DND-41 (cell line): ENCODE measurements at regions not wholly inside any gene's neighbourhood (a gene's known extent, or its start where the extent isn't known, plus 50 kb on each side); places are given as distances from the start of the nearest gene placed in this dataset.
"Not testable (repeated sequence)": the region's sequence is repeated elsewhere in the genome, so short reads cannot be mapped to it uniquely, and the experiment has no call there.

Source experiments
- ATAC-seq: fragments of 200-7000 bp; cut with Tn5 transposase; 3 replicates; pipeline ENCODE4 v1.9.1; 2021; ENCODE audit warnings: low read depth; ENCODE audit not compliant: insufficient read depth
- DNase-seq: peaks from one replicate; pipeline ENCODE4 v3.0.0-alpha.2; 2020
- H2AFZ ChIP-seq: 2 replicates; pipeline ENCODE4 v1.6.0; 2012; ENCODE audit warnings: low read depth, low read length
- H3K27ac ChIP-seq: 2 replicates; pipeline ENCODE4 v1.5.1; 2012; ENCODE audit warnings: low read length, inconsistent platforms
- H3K27me3 ChIP-seq: fragments of 200-600 bp; sonication (generic); 2 replicates; pipeline ENCODE4 v1.6.0; 2012; ENCODE audit warnings: low read length, mild to moderate bottlenecking, inconsistent platforms; ENCODE audit not compliant: insufficient read depth, poor library complexity
- H3K36me3 ChIP-seq: 2 replicates; pipeline ENCODE4 v1.5.1; 2012; ENCODE audit warnings: low read length, inconsistent platforms; ENCODE audit not compliant: insufficient read depth
- H3K4me1 ChIP-seq: 2 replicates; pipeline ENCODE4 v1.5.1; 2012; ENCODE audit warnings: mild to moderate bottlenecking, low read length; ENCODE audit not compliant: insufficient read depth
- H3K4me2 ChIP-seq: 2 replicates; pipeline ENCODE4 v1.6.0; 2012; ENCODE audit warnings: mild to moderate bottlenecking, moderate library complexity, low read length, inconsistent platforms; ENCODE audit not compliant: insufficient read depth
- H3K4me3 ChIP-seq, 2 experiments: fragments of 200-600 bp in 1 of 2; shearing (Covaris generic) in 1 of 2; 2 replicates each; pipeline ENCODE4 v1.5.1; 2012 to 2016; ENCODE audit warnings: inconsistent platforms in 2 of 2, low read length in 2 of 2, mild to moderate bottlenecking in 2 of 2, low read depth in 1 of 2, moderate library complexity in 1 of 2
- H3K79me2 ChIP-seq: 2 replicates; pipeline ENCODE4 v1.6.0; 2012; ENCODE audit warnings: low read length, inconsistent platforms; ENCODE audit not compliant: insufficient read depth
- H3K9ac ChIP-seq: 2 replicates; pipeline ENCODE4 v1.6.0; 2012; ENCODE audit warnings: low read depth, mild to moderate bottlenecking, inconsistent platforms, low read length, moderate library complexity
- H3K9me3 ChIP-seq: 2 replicates; pipeline ENCODE4 v1.5.1; 2012; ENCODE audit warnings: low read length, moderate library complexity, mild to moderate bottlenecking, inconsistent platforms; ENCODE audit not compliant: insufficient read depth, severe bottlenecking
- H4K20me1 ChIP-seq: 2 replicates; pipeline ENCODE4 v1.6.0; 2012; ENCODE audit warnings: low read length; ENCODE audit not compliant: insufficient read depth
- CTCF ChIP-seq: IDR thresholded peaks from 2 replicates; pipeline ENCODE4 v1.5.1; 2012; ENCODE audit warnings: borderline replicate concordance, low read length, moderate library complexity, mild to moderate bottlenecking; ENCODE audit not compliant: poor library complexity, severe bottlenecking; ENCODE audit errors: extremely low read depth
- EZH2 ChIP-seq: IDR thresholded peaks from 3 replicates; pipeline ENCODE4 v1.6.1; 2012; ENCODE audit warnings: borderline replicate concordance, low read depth, mild to moderate bottlenecking, moderate library complexity, low read length, inconsistent platforms; ENCODE audit not compliant: severe bottlenecking

GRCh38 chrX:30144221-30144620 lies 71.1 kb upstream of the MAGEB2 start:
- Histone ChIP-seq H3K27ac (no peak overlapping the region), H3K79me2 (no peaks in the 10 kb centered on the region), H3K4me3 (no peak overlapping the region), H4K20me1 (no peaks in the 10 kb centered on the region), H3K36me3 (no peaks in the 10 kb centered on the region), H3K9me3 (no peaks in the 10 kb centered on the region), H3K27me3 (no peaks in the 10 kb centered on the region), H3K4me1 (no peaks in the 10 kb centered on the region), H3K9ac (no peak overlapping the region), H2AFZ (no peak overlapping the region), H3K4me2 (no peak overlapping the region)
- no peak for DNase-seq
- ATAC-seq, result no peak
- no peak for TF ChIP-seq CTCF

GRCh38 chrX:30144971-30145731 lies 70.2 kb upstream of the MAGEB2 start:
- TF ChIP-seq CTCF, result no peak
- no peak for TF ChIP-seq EZH2
- Histone ChIP-seq H3K9ac (no peak overlapping the region), H3K4me1 (no peaks in the 10 kb centered on the region), H4K20me1 (no peaks in the 10 kb centered on the region), H3K36me3 (no peaks in the 10 kb centered on the region), H3K4me3 (no peak overlapping the region), H3K9me3 (no peaks in the 10 kb centered on the region), H3K27me3 (no peaks in the 10 kb centered on the region), H3K27ac (no peak overlapping the region), H3K79me2 (no peaks in the 10 kb centered on the region), H3K4me2 (no peak overlapping the region), H2AFZ (no peak overlapping the region)
- ATAC-seq, result no peak
- no peak for DNase-seq

- Histone ChIP-seq H3K27ac (no peak overlapping the region), H3K4me1 (no peaks in the 10 kb centered on the region)
Measured at GRCh38 chrX:30147996-30148643, 67.2 kb upstream of the MAGEB2 start.

GRCh38 chrX:30149206-30149605 lies 66.2 kb upstream of the MAGEB2 start:
- H3K27me3 ChIP-seq, H3K9ac ChIP-seq, H3K79me2 ChIP-seq, H3K4me1 ChIP-seq, H2AFZ ChIP-seq, DNase-seq, H3K36me3 ChIP-seq, H3K27ac ChIP-seq, H3K9me3 ChIP-seq, H3K4me3 ChIP-seq, ATAC-seq, H3K4me2 ChIP-seq, H4K20me1 ChIP-seq: not testable (repeated sequence)

More at GRCh38 chrX:30147996-30148643, 67.2 kb upstream of the MAGEB2 start:
- TF ChIP-seq CTCF, result no peak
- DNase-seq (no peak), ATAC-seq (no peak)
- Histone ChIP-seq H4K20me1 (no peaks in the 10 kb centered on the region), H2AFZ (no peak overlapping the region), H3K4me3 (no peak overlapping the region), H3K4me2 (no peak overlapping the region), H3K36me3 (no peaks in the 10 kb centered on the region), H3K9me3 (no peaks in the 10 kb centered on the region), H3K9ac (no peak overlapping the region), H3K27me3 (no peaks in the 10 kb centered on the region), H3K79me2 (no peaks in the 10 kb centered on the region)
